COR-L47 (cell line): ENCODE measurements at regions not wholly inside any gene's neighbourhood (a gene's known extent, or its start where the extent isn't known, plus 50 kb on each side); places are given as distances from the start of the nearest gene placed in this dataset.
A peak's percentile ranks its signal among the peaks of the same experiment; 100 is the strongest.
"Not testable (repeated sequence)": the region's sequence is repeated elsewhere in the genome, so short reads cannot be mapped to it uniquely, and the experiment has no call there.

Experiments
- DNase-seq: peaks from one replicate; lab custom pipeline; 2025; lab: John Stamatoyannopoulos, UW

- no peak for DNase-seq
Observed at GRCh38 chr1:164155347-164155746, 403.6 kb upstream of the PBX1 start.

GRCh38 chr1:164163289-164163849 lies 395.6 kb upstream of the PBX1 start:
- no peak for DNase-seq

DNA sequence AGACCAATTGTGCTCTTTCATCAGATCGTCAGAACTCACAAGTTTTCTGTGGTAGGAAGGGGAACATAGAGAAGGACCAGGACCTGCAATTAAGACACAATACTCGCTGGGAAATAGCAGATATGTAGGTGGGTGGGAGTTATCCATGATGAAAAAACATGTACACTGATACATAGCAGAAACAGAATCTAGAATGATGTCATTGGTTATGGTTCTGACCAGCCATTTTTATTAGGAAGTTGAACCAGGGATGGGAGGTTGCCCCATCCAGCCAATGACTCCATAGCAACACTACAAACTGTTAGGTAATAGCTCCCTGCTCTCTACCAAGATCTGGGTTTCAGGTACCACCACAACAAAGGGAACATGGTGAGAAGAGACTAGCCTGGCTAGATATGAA lies 393.5 kb upstream of the PBX1 start:
- DNase-seq = no peak

DNA sequence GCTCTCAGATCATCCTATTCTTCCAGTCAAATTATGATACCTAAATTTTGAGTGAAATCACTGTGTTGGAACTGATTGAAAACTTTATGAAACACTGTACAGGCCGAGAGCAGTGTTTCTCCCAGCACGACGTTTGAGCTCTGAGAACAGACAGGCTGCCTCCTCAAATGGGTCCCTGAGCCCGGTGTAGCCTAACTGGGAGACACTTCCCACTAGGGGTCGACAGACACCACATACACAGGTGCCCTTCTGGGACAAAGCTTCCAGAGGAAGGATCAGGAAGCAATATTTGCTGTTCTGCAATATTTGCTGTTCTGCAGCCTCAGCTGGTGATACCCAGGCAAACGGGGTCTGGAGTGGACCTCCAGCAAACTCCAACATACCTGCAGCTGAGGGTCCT lies 392.5 kb upstream of the PBX1 start:
- DNase-seq = not testable (repeated sequence)

GRCh38 chr1:164177118-164177517 lies 381.9 kb upstream of the PBX1 start:
- no peak for DNase-seq

DNA sequence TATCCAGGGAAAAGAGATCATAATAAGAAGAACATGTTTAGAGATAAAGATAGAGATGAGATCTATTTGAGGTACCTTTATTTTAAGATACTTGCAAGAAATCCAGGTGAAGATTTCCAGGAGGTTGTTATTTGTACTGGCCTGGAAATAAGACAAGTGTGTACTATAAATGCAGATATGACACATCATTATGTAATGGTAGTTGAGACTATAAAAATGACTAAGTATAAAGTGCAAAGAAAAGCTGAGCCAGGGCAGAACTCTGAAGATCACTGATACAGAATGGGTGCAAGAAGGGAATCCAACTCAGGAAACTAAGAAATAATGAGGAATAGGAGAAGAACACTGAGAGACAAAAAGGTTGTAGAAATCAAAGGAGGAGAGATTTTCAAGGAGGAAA lies 378.2 kb upstream of the PBX1 start:
- no peak for DNase-seq

- no peak for DNase-seq
Observed at GRCh38 chr1:164183854-164184635, 374.9 kb upstream of the PBX1 start.

DNA sequence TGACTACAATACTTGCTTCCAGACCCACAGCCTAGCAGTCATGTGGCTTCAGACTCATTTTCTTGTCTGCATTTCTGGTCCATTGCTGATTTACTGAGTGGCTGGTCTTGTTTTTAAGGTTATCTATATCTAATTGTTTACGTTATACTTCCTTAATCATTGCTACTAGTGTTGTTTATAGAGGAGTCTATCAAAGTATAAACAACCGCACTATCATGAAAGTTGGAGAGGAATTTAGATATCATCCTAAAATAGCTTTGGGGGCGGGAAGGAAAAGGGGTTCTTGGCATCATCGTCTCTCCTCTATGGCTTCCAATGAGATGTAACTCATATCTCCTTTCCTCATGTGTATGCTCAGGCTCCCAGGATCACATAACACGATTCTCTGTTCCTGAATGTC lies 372.1 kb upstream of the PBX1 start:
- no peak for DNase-seq

DNA sequence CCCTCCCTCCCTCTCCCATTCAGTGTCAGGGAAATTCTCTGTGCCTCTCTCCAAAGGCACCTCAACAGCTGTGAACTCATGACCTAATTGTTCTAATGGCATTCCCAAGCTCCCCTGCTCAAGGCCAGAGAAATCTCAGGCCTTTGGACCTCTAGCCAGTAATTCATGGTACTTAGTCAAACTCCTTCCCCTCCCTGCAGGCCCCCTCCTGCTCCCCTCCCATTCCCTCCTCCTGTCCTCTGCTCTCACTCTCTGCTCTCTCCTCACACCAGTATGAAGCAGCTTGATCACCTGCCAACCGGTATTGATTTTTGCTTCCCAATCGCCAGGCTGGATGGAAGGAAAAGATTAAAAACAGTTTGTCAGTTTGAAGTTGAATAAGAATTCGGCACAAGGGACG lies 370.5 kb upstream of the PBX1 start:
- no peak for DNase-seq

- DNase-seq = no peak
Observed at GRCh38 chr1:164191191-164191590, 367.8 kb upstream of the PBX1 start.

DNA sequence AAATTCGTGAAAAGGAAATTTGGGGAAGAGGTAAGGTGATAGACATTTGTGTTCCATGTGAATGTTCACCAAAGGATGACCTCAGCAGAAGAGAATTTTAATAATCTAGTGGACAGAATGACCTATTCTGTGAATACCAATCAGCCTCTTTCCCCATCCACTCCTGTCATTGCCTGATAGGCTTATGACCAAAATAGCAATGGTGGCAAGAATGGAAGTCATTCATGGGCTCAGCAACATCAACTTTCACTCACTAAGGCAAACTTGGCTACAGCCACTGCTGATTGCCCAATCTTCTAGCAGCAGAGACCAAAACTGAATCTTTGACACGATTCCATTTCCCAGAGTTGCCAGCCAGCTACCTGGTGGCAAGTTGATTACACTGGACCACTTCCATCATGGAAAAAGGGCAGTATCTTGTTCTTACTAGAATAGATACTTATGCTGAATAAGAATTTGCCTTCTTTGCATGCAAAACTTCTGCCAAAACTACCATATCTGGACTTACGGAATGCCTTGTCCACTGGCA lies 348.7 kb upstream of the PBX1 start:
- DNase-seq = no peak

DNA sequence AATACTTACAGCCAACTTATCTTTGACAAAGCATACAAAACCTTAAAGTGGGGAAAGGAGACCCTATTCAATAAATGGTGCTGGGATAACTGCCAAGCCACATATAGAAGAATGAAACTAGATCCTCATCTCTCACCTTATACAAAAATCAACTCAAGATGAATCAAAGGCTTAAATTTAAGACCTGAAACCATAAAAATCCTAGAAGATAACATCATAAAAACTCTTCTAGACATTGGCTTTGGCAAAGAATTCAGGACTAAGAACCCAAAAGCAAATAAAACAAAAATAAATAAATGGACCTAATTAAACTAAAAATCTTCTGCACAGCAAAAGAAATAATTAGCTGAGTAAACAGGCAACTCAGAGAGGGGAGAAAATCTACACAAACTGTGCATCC lies 335.6 kb upstream of the PBX1 start:
- peak; percentile 6 for DNase-seq

- no peak for DNase-seq
Observed at GRCh38 chr1:164225011-164225410, 334.0 kb upstream of the PBX1 start.

- DNase-seq = no peak
Observed at GRCh38 chr1:164226977-164227376, 332.0 kb upstream of the PBX1 start.

DNA sequence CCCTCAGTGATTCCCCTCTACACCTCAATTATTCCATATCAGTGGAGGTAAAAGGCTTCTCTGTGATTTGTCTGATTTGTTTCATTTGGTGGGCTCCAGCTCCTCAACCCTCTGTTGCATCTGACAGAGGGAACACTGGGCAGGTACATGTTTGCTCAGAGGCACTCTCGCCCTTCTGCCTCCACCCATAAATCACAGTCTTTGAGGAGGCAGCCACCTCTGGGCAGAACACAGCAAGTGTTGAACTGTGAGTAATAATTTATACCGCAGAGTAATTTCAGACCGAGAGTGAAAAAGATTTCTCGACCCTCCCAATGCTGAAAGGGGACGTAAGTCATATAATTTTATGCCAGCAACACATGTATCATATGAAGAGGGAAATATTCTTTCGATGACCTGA lies 330.1 kb upstream of the PBX1 start:
- DNase-seq = no peak

DNA sequence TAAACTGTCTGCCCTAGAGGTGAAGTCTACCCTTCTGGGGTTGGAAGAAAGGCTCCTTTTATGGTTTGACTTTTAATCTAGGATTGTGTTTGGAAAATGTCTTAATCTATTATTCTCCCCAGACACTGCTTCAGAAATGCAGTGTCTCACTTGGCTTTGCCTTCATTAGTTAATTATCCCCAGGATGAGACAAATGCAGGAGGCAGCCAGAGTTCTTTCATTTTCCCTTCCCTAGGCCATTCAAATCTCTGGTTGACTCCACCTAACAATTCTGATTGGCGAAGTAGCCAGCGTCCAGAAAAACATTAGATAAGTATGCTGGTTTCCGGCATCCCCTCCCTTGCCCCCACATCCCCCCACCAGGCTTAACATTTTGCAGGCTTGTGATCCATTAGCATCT lies 325.8 kb upstream of the PBX1 start:
- DNase-seq = no peak

DNA sequence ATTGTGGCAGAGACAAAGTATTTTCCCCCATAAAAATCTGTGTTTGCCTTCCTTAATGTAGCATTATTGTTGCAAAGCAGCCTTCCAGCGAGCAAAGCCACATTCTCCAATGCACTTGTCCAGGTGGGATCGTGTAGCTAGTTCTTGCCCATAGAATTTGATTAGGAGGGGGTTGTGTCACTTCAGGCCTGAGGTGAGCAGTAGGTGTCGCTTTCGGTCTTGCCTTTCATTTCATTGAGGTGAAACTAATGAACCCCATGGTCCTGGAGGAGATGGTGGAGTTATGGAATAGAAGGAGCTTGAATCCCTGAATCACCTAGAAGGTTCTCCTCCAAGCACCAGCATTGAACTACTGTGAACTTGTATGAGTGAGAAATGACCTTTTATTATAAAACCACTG lies 318.9 kb upstream of the PBX1 start:
- no peak for DNase-seq

DNA sequence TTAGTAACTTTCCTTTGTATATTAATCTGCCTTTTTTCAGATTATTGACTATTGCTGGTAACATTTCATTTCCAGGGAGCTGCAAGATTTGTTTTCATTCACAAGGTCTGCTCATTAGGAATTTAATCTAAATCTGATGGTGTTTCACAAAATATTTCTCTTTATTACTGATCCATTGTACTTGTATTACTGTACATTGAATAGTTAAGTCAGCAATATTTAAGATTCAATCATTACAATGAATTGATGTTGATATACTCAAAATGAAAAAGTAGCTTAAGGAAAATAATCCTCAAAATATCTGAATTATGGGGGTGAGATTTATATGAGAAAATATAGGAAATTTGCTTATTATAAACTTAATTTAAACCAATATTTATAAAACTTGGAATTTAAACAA lies 308.6 kb upstream of the PBX1 start:
- DNase-seq = no peak

- DNase-seq = no peak
Observed at GRCh38 chr1:164256456-164256855, 302.5 kb upstream of the PBX1 start.

DNA sequence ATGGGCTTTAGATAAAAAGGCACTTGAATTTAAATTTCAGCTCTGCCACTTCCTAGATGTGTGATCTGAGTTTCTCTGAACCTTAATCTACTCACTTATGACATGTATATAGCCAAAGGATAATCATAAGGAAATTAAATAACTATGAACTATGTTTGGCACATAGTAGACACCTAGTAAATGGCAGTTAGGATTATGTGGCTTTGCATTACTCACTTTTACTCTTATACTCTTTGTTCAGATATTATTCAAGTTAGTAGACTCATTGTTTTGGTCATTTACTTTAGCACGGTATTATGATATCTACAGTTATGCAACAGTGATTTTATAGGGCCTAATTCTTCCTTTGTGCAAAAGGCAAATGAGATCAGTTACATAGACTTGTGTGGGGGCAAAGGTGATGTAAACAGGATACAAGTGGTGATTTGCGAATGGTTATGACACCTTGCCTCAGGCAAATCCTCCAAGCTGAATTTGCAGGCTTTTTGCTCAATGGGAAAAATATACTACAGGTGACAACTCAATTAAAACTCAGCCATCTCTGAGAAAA lies 297.2 kb upstream of the PBX1 start:
- DNase-seq = no peak

- no peak for DNase-seq
Observed at GRCh38 chr1:164263540-164263939, 295.4 kb upstream of the PBX1 start.

DNA sequence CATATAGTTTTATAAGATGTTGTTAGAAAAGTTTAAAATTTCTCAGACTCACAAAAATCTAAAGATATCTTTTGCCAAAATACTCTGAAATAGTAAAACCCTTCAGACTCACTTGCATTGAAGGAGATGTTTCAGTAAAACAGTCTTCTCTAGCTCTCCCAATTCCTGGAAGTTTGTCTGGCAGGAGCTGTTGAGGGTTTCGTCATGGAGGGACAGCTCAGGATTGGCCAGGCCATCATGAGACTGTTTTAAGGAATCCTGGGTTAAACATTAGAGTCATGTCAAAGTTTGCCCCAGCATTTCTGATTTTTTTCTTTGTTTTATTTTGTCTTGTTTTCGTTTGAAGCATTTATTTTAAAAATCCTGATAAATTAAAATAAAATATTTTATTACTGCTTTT lies 293.8 kb upstream of the PBX1 start:
- no peak for DNase-seq

DNA sequence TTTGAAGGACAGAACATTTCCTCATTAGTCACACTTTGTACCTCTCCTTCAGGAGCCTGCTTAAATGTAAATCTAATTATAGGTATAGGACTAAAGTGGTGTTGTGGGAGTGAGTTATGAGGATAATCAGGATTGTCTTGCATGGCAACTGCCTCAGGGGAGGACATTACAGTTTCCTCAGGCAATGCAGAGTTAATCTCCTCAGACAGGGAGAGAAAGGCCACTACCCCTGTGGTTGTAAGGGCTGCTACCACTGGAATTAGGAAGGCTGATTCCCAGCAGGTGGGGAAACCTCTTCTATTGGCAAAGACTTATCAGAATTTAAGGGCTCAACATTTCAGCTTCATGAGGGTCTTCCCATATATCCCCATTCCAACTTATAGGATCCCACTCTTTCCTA lies 286.8 kb upstream of the PBX1 start:
- peak; percentile 1 for DNase-seq

DNA sequence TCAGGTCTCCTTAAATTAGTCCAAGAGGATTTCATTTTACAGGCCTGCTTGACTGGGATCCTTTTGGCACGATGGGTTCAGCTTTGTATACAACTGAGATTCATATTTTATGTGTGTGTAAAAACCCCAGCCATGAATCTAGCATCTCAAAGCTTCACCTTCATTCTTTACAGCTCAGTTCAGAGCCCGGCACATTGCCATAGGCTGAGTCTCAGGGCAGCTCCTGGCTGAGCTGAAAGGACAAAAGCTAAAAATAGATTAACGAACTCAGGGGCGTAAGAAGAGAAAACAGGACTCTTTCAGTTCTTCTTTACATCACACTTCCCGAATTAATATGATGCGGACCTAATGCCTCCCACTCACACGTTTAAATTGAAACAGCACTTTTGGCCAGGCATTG lies 262.8 kb upstream of the PBX1 start:
- no peak for DNase-seq
